ENCODE measurements at regions not wholly inside any gene's neighbourhood (a gene's known extent, or its start where the extent isn't known, plus 50 kb on each side); places are given as distances from the start of the nearest gene placed in this dataset.

- Histone ChIP-seq H3K23ac (ENCODE audit: insufficient read length) (no peak overlapping the region), H3K23me2 (ENCODE audit: low read depth, low read length) (no peaks in the 10 kb centered on the region; the same call in 1 of the 2 replicates), H3K4me3 (ENCODE audit: extremely low read depth in 1 of 4, insufficient read depth in 2 of 4, low read depth in 3 of 4, low read length in 4 of 4) (no peak overlapping the region), H3K56ac (replicated peaks; ENCODE audit: insufficient read length, low read depth, low read length) (no peak overlapping the region), H2AFZ (ENCODE audit: low read length) (no peak overlapping the region), H2BK120ac (replicated peaks; ENCODE audit: low read depth, low read length) (no peak overlapping the region), H4K8ac (ENCODE audit: extremely low read depth, insufficient read depth, low read length) (no peak overlapping the region), H3K9me3 (ENCODE audit: insufficient read depth in 2 of 2, low read depth in 1 of 2, low read length in 1 of 2) (no peaks in the 10 kb centered on the region), H2BK12ac (ENCODE audit: low read depth, low read length) (no peak overlapping the region), H3K36me3 (ENCODE audit: control insufficient read depth in 2 of 4, insufficient read depth in 4 of 4, low read length in 3 of 4) (no peaks in the 10 kb centered on the region), H2BK15ac (ENCODE audit: low read length) (no peak overlapping the region), H3K18ac (ENCODE audit: extremely low read depth, low read length) (no peak overlapping the region), H3K79me2 (ENCODE audit: control insufficient read depth in 1 of 2, insufficient read depth in 2 of 2, low read length in 2 of 2) (no peaks in the 10 kb centered on the region), H4K5ac (ENCODE audit: insufficient read length, low read depth, low read length) (no peak overlapping the region), H3K4ac (replicated peaks; ENCODE audit: insufficient read length, low read depth, low read length) (no peak overlapping the region), H3K14ac (ENCODE audit: insufficient read length) (no peak overlapping the region), H2BK20ac (ENCODE audit: low read length) (no peak overlapping the region), H3K79me1 (ENCODE audit: low read depth, low read length) (no peaks in the 10 kb centered on the region), H4K91ac (replicated peaks; ENCODE audit: insufficient read length, low read length) (no peak overlapping the region), H3K9ac (replicated peaks in 1 of 4; ENCODE audit: extremely low read depth in 1 of 4, low read depth in 3 of 4, low read length in 3 of 4) (no peak overlapping the region), H4K20me1 (replicated peaks in 1 of 2; ENCODE audit: control insufficient read depth in 1 of 2, insufficient read depth in 2 of 2, low read length in 2 of 2) (no peaks in the 10 kb centered on the region), H3K27me3 (replicated peaks in 1 of 4; ENCODE audit: control insufficient read depth in 3 of 4, extremely low read depth in 1 of 4, insufficient read depth in 3 of 4, low read length in 3 of 4) (no peaks in the 10 kb centered on the region), H2BK5ac (ENCODE audit: low read depth, low read length) (no peak overlapping the region), H3K4me1 (replicated peaks in 1 of 4; ENCODE audit: control insufficient read depth in 3 of 4, insufficient read depth in 4 of 4, low read length in 3 of 4) (no peaks in the 10 kb centered on the region), H3K4me2 (ENCODE audit: insufficient read depth in 1 of 2, low read depth in 2 of 2, low read length in 2 of 2) (no peak overlapping the region), H3K27ac (ENCODE audit: low read depth, low read length) (no peak overlapping the region), H2AK5ac (ENCODE audit: low read depth, low read length) (no peak overlapping the region)
- ChIA-PET CTCF (ENCODE audit: partially characterized antibody) (interaction anchor here (1.0 to 2.1 kb wide), 2 partner anchors 9 to 104 kb away, joined by 3 to 6 read pairs; no protein-coding TSS in a partner anchor), POLR2A (ENCODE audit: partially characterized antibody) (no interaction called here)
- DNase-seq (ENCODE audit: low read depth in 1 of 2, low spot score in 2 of 2) (no peak), FAIRE-seq (no peak)
- whole genome bisulfite sequencing, 2 experiments (ENCODE audit: extremely low coverage in 1 of 2, insufficient coverage in 1 of 2, insufficient read length in 1 of 2, insufficient replicate concordance in 2 of 2, low coverage in 1 of 2, low lambda C conversion rate in 2 of 2, missing lambda C conversion rate in 1 of 2) = 82% methylated on average over 3 of the region's 3 CpGs; no CpG with 5 or more reads in 1 of the 2 experiments
- TF ChIP-seq SIN3A (conservative IDR thresholded peaks at IDR 0.05 in 1 of 2, IDR thresholded peaks at IDR 0.05 in 1 of 2; ENCODE audit: low read depth in 1 of 2, low read length in 2 of 2) (no peak), RNF2 (IDR thresholded peaks at IDR 0.05; ENCODE audit: borderline replicate concordance, low read depth, low read length, missing control alignments, poor library complexity, severe bottlenecking) (no peak), SIRT6 (IDR thresholded peaks at IDR 0.05; ENCODE audit: low read length) (no peak), TCF12 (IDR thresholded peaks at IDR 0.05; ENCODE audit: low read depth, low read length) (no peak), NRF1 (IDR thresholded peaks at IDR 0.05; ENCODE audit: low read depth, low read length) (no peak), CEBPB (IDR thresholded peaks at IDR 0.05; ENCODE audit: low read depth, low read length) (no peak), ATF3 (IDR thresholded peaks at IDR 0.05; ENCODE audit: insufficient read depth, low read depth, low read length) (no peak), KDM5A (IDR thresholded peaks at IDR 0.05; ENCODE audit: low read length) (no peak), RFX5 (IDR thresholded peaks at IDR 0.05; ENCODE audit: borderline replicate concordance, low read depth, low read length) (no peak), CTBP2 (IDR thresholded peaks at IDR 0.05; ENCODE audit: borderline replicate concordance, insufficient read depth, insufficient read length, low read length) (no peak)
Measured at GRCh38 chr2:195450552-195451113, 206.4 kb upstream of the SLC39A10 start.
